ENCODE measurements at regions not wholly inside any gene's neighbourhood (a gene's known extent, or its start where the extent isn't known, plus 50 kb on each side); places are given as distances from the start of the nearest gene placed in this dataset.
"Not testable (repeated sequence)": the region's sequence is repeated elsewhere in the genome, so short reads cannot be mapped to it uniquely, and the experiment has no call there.

DNA sequence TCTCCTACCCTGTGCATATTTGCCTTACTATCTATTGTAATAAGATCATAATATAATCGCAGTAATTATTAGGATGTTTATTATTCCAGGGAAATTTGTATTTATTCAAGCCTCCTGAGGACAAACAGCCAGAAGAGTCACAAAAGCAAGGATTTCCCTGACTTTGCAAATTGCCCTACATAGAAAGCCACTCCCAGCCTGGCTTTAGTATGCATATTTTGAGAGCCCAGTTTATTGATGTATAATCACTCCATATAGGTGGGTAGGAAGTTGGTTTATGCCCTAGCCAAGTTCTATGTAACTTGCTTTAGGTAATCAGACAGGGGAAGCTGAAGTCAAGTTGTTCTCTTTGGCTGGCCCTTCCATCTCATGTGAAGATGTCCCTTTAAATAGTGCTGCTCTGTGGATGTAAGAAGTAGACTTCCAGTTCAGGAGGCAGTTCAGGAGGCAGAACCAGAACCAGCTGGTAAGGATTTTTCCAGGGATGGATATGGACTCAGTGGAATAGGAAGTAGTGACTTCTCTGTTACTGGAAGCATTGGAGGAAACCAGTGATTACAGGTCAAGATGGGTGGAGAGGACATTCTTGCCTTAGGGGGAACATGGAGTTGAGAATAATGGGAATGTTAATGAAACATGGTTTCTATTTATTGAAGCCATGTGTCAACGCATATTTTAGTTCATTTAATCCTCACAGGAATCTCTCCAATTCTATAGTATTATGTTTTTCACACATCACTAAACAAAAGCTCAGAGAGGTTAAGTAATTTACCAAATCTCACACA is 70.5 kb upstream of the KIT start:
- DNase-seq, result no peak

DNA sequence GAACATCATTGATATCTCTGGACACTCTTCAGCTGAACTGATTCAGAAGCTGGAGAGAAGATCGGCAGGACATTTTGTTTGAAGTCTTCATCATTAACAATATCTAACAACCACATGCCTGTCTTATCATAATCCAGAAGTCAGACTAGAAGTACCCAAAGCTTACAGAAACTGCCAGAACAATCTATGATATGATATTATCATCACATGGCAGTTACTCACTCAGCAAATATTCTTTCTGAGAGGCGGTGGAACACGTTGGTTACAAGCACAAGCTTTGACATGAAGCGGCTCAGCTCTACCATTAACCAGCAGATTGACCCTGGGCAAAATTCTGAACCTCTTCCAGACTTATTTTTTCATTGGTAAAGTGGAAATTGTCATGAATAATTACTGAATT is 69.4 kb upstream of the KIT start:
- no peak for DNase-seq

- DNase-seq, result no peak
These were observed 68.2 kb upstream of the KIT start for GRCh38 chr4:54589586-54589985.

DNA sequence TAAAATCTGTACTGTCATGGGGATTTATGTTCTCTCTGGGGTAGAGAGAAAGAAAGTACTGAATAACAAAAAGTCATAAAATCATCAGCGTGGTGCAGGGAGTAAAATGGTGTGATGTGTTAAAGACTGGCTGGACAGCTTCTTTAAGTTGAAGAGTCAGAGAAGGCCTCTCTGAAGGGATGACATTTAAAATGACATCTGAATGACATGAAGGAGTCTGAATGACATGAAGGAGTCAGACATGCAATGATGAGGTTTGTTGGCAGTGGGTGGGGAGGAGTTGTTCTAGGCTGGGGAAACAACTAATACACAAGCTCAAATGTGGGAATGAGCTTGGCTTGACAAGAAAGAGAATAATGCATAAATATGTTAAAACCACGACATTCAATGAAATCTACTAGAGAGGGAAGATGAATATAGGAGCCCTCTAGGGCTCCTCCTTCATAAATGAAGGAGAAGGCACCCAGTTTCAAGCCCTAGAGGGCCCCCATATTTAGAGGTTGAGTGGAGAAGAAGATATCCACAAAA is 63.9 kb upstream of the KIT start:
- no peak for DNase-seq

DNA sequence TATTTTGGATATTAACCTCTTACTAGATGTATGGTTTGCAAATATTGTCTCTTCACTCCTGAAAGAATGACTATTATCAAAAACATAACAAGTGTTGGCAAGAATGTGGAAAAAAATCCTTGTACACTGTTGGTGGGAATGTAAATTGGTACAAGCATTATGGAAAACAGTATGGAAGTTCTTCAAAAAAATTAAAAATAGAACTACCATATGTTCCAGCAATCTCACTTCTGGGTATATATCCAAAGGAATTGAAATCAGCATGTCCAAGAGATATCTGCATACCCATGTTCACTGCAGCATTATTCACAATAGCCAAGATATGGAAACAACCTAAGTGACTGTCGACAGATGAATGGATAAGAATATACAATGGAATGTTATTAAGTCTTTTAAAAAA is 61.6 kb upstream of the KIT start:
- no peak for DNase-seq

- DNase-seq, result not testable (repeated sequence)
These were observed 60.1 kb upstream of the KIT start for GRCh38 chr4:54597678-54598077.

GRCh38 chr4:54602175-54602574 is 55.6 kb upstream of the KIT start:
- DNase-seq, result not testable (repeated sequence)

DNA sequence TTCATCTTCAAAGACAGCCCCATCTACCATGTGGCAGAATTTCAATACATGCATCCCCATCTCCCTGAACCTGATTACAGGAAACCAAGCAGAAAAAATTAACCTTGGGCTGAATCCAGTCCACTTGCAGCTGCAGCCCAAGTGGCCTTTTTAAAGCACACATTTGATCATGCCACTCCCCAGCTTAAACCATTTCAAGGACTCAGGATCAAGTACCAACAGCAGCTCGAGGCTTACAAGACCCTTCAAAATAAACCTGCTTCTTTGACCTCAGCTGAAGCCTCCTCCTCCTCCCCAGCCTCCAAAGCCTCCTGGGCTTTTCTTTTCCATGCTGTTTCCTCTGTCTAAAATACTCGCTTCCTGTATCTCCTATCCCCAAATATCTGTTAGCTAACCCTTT is 50.7 kb upstream of the KIT start:
- no peak for DNase-seq

- DNase-seq, result no peak
These were observed 50.2 kb upstream of the KIT start for GRCh38 chr4:54607521-54607920.
